CD4-positive, alpha-beta T cell (primary cell): ENCODE measurements at regions not wholly inside any gene's neighbourhood (a gene's known extent, or its start where the extent isn't known, plus 50 kb on each side); places are given as distances from the start of the nearest gene placed in this dataset.

Source experiments
- ATAC-seq: fragments of 200-7000 bp; cut with Tn5 transposase; one replicate; pipeline ENCODE4 v1.10.0; 2022; ENCODE audit warnings: mild to moderate bottlenecking; ENCODE audit not compliant: poor library complexity
- CTCF ChIA-PET: fragments of 350-600 bp; sonication (Branson Sonifier 250); formaldehyde crosslinking; loops from one replicate; lab custom pipeline; 2021; ENCODE audit warnings: antibody characterized with exemption, inconsistent platforms; lab: Charles Lee
- POLR2A ChIA-PET: fragments of 350-600 bp; sonication (Branson Sonifier 250); formaldehyde crosslinking; loops from one replicate; lab custom pipeline; 2021; ENCODE audit warnings: antibody characterized with exemption, inconsistent platforms; lab: Charles Lee
- DNase-seq, 14 experiments: peaks; one replicate each; pipeline ENCODE4 v3.0.0-alpha.2; 2013 to 2020; ENCODE audit warnings: mixed read lengths in 2 of 14
- H3K27ac ChIP-seq, 2 donors: one replicate each; pipeline versions ENCODE4 v1.5.1 to v1.7.0; 2013; ENCODE audit warnings: low read length in 2 of 2, low read depth in 1 of 2, mild to moderate bottlenecking in 1 of 2
- H3K27me3 ChIP-seq, 2 experiments: 1 replicate in 1 of 2; 2 replicates in 1 of 2; pipeline versions ENCODE4 v1.6.1 to v1.7.0; 2013; ENCODE audit warnings: low read length in 2 of 2, control low read depth in 1 of 2, mild to moderate bottlenecking in 1 of 2, moderate library complexity in 1 of 2; ENCODE audit not compliant: insufficient read depth in 2 of 2, control insufficient read depth in 1 of 2
- H3K36me3 ChIP-seq: one replicate; pipeline ENCODE4 v1.6.1; 2013; ENCODE audit warnings: low read length, control low read depth; ENCODE audit not compliant: insufficient read depth
- H3K4me1 ChIP-seq: one replicate; pipeline ENCODE4 v1.6.1; 2013; ENCODE audit warnings: low read length, control low read depth; ENCODE audit not compliant: insufficient read depth
- H3K4me3 ChIP-seq: one replicate; pipeline ENCODE4 v1.5.1; 2013; ENCODE audit warnings: mild to moderate bottlenecking, low read length, moderate library complexity
- H3K9me3 ChIP-seq, 2 experiments: 1 replicate in 1 of 2; 2 replicates in 1 of 2; pipeline versions ENCODE4 v1.6.1 to v1.7.0; 2013; ENCODE audit warnings: low read length in 2 of 2, mild to moderate bottlenecking in 2 of 2, control low read depth in 1 of 2, moderate library complexity in 1 of 2; ENCODE audit not compliant: control insufficient read depth in 1 of 2, insufficient read depth in 1 of 2
- H3K27ac Mint-ChIP-seq: one replicate; pipeline ENCODE4 v1.8.0; 2020; ENCODE audit warnings: mixed read lengths
- H3K27me3 Mint-ChIP-seq: one replicate; pipeline ENCODE4 v1.8.0; 2021; ENCODE audit warnings: mixed read lengths
- H3K36me3 Mint-ChIP-seq: one replicate; pipeline ENCODE4 v1.8.0; 2021; ENCODE audit warnings: low read depth, mixed read lengths
- H3K4me1 Mint-ChIP-seq: one replicate; pipeline ENCODE4 v1.8.0; 2021; ENCODE audit warnings: low read depth, mixed read lengths
- H3K4me3 Mint-ChIP-seq: one replicate; pipeline ENCODE4 v1.8.0; 2020; ENCODE audit warnings: mild to moderate bottlenecking, mixed read lengths
- H3K9me3 Mint-ChIP-seq: one replicate; pipeline ENCODE4 v1.8.0; 2020; ENCODE audit warnings: mixed read lengths
- CTCF ChIP-seq: fragments of 200-600 bp; IDR thresholded peaks from one replicate; pipeline ENCODE4 v1.8.0; 2022; ENCODE audit warnings: antibody characterized with exemption, mild to moderate bottlenecking
- intact Hi-C, 2 experiments: fragments of 100-400 bp; cut with DNase I in 1 of 2; cut with micrococcal nuclease in 1 of 2; formaldehyde crosslinking; loops; one replicate each; pipeline versions ENCODE4 v1.15.1 to v1.9.0; 2023 to 2025; cut with DNase I, micrococcal nuclease

GRCh38 chr4:126956184-126956897, 676.4 kb upstream of the INTU start:
- no peaks in the 10 kb centered on the region for H3K4me1 Mint-ChIP-seq
- H3K36me3 ChIP-seq = no peaks in the 10 kb centered on the region
- H3K27ac Mint-ChIP-seq = no peak overlapping the region
- no peak overlapping the region for H3K4me3 Mint-ChIP-seq
- H3K4me1 ChIP-seq = no peaks in the 10 kb centered on the region
- H3K27me3 ChIP-seq = no peaks in the 10 kb centered on the region
- H3K36me3 Mint-ChIP-seq = no peaks in the 10 kb centered on the region
- no peak overlapping the region for H3K4me3 ChIP-seq
- no peak overlapping the region for H3K27ac ChIP-seq
- no peak for TF ChIP-seq CTCF
- peaks cover 0 to 20% of the 10 kb centered on the region in 2 experiments for H3K9me3 ChIP-seq
- DNase-seq (peak in 1 of 14 experiments; percentile 2), ATAC-seq (no peak)
- POLR2A ChIA-PET = no interaction called here
- no peaks in the 10 kb centered on the region for H3K9me3 Mint-ChIP-seq
- CTCF ChIA-PET = interaction anchor here (0.5 kb wide), 1 partner anchor 42 kb away, joined by 3 read pairs; no protein-coding TSS in a partner anchor
- intact Hi-C loops = no loop called here
- H3K27me3 Mint-ChIP-seq = no peaks in the 10 kb centered on the region

DNA sequence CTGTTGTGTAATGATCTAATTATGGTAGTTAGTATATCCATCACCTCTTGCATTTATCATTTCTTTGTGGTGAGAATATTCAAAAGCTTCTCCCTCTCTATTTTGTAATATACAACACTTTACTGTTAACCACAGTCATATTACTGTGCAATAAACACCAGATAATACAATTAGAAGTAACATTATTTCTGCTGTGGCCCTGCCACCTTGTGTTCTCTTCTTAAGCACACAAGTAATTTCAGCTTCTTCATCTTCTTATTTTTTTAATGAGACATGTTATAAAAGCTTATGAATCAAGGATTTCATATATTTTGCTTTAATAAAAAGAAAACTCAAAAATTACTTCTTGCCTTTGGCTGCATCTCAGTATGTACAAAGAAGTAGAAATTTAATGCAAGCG, 675.2 kb upstream of the INTU start:
- POLR2A ChIA-PET = no interaction called here
- Histone ChIP-seq H3K4me3 (no peak overlapping the region), H3K36me3 (no peaks in the 10 kb centered on the region), H3K27ac (no peak overlapping the region), H3K27me3 (no peaks in the 10 kb centered on the region), H3K9me3 (peaks cover 0 to 18% of the 10 kb centered on the region in 2 experiments), H3K4me1 (no peaks in the 10 kb centered on the region)
- ATAC-seq (no peak), DNase-seq (no peak)
- intact Hi-C loops = no loop called here
- CTCF ChIA-PET = no interaction called here
- Mint-ChIP-seq H3K27me3 (no peaks in the 10 kb centered on the region), H3K9me3 (no peaks in the 10 kb centered on the region), H3K4me1 (no peaks in the 10 kb centered on the region), H3K4me3 (no peak overlapping the region), H3K27ac (no peak overlapping the region), H3K36me3 (no peaks in the 10 kb centered on the region)
- no peak for TF ChIP-seq CTCF

DNA sequence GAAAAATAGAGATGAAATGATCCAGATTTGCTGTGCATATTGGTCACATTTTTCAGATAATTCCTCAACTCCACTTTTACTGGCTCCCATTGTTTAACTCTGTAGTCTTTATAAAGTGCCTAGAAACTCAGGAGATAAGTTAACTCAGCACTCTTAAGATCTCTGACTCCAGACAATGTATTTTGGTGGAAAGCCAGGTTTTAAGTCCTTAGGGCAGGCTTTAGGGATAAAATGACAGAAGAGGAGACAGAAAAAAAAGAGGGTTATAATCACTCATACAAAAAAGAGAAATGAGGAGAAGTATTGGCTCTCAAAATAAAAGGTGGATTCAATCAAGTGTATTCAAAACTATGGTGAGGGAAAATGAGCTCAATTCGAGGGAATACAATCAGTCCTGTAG, 674.8 kb upstream of the INTU start:
- no peaks in the 10 kb centered on the region for H3K36me3 ChIP-seq
- no peak for ATAC-seq
- no peak overlapping the region for H3K4me3 ChIP-seq
- ChIA-PET POLR2A (no interaction called here), CTCF (no interaction called here)
- H3K4me1 ChIP-seq = no peaks in the 10 kb centered on the region
- H3K4me3 Mint-ChIP-seq = no peak overlapping the region
- no peaks in the 10 kb centered on the region for H3K36me3 Mint-ChIP-seq
- H3K9me3 ChIP-seq = peaks cover 0 to 18% of the 10 kb centered on the region in 2 experiments
- no peak for DNase-seq
- H3K4me1 Mint-ChIP-seq = no peaks in the 10 kb centered on the region
- no peaks in the 10 kb centered on the region for H3K27me3 ChIP-seq
- intact Hi-C loops = no loop called here
- no peaks in the 10 kb centered on the region for H3K27me3 Mint-ChIP-seq
- H3K27ac Mint-ChIP-seq = no peak overlapping the region
- no peaks in the 10 kb centered on the region for H3K9me3 Mint-ChIP-seq
- TF ChIP-seq CTCF = no peak
- no peak overlapping the region for H3K27ac ChIP-seq
